ENCODE measurements at regions not wholly inside any gene's neighbourhood (a gene's known extent, or its start where the extent isn't known, plus 50 kb on each side); places are given as distances from the start of the nearest gene placed in this dataset.
"Not testable (repeated sequence)": the region's sequence is repeated elsewhere in the genome, so short reads cannot be mapped to it uniquely, and the experiment has no call there.

- intact Hi-C loops (cut with DNase I) = no loop called here
- DNase-seq = no peak
Measured at GRCh38 chr6:50990750-50991446, 172.2 kb downstream of the TFAP2B start.

GRCh38 chr6:50992232-50992631 lies 173.6 kb downstream of the TFAP2B start:
- DNase-seq = no peak
- intact Hi-C loops (cut with DNase I) = no loop called here

GRCh38 chr6:50992704-50993625 lies 174.3 kb downstream of the TFAP2B start:
- intact Hi-C loops (cut with DNase I) = no loop called here

GRCh38 chr6:50993941-50994720 lies 175.5 kb downstream of the TFAP2B start:
- intact Hi-C loops (cut with DNase I) = no loop called here

More at GRCh38 chr6:50992704-50993625, 174.3 kb downstream of the TFAP2B start:
- DNase-seq = no peak

GRCh38 chr6:50995036-50995435 lies 176.4 kb downstream of the TFAP2B start:
- intact Hi-C loops (cut with DNase I) = no loop called here
- no peak for DNase-seq

More at GRCh38 chr6:50993941-50994720, 175.5 kb downstream of the TFAP2B start:
- DNase-seq = no peak

- intact Hi-C loops (cut with DNase I) = no loop called here
- no peak for DNase-seq
Measured at GRCh38 chr6:50998905-50999304, 180.2 kb downstream of the TFAP2B start.

GRCh38 chr6:51001399-51001798 lies 182.7 kb downstream of the TFAP2B start:
- intact Hi-C loops (cut with DNase I) = no loop called here

GRCh38 chr6:51004380-51004779 lies 185.7 kb downstream of the TFAP2B start:
- intact Hi-C loops (cut with DNase I) = no loop called here
- DNase-seq = no peak

More at GRCh38 chr6:51001399-51001798, 182.7 kb downstream of the TFAP2B start:
- no peak for DNase-seq

GRCh38 chr6:51005779-51006178 lies 187.1 kb downstream of the TFAP2B start:
- intact Hi-C loops (cut with DNase I) = no loop called here
- no peak for DNase-seq

GRCh38 chr6:51007237-51007636 lies 188.6 kb downstream of the TFAP2B start:
- intact Hi-C loops (cut with DNase I) = no loop called here
- DNase-seq = no peak

- DNase-seq; intact Hi-C loops (cut with DNase I): not testable (repeated sequence)
Measured at GRCh38 chr6:51008693-51009092, 190.0 kb downstream of the TFAP2B start.

GRCh38 chr6:51013376-51013775 lies 194.7 kb downstream of the TFAP2B start:
- intact Hi-C loops (cut with DNase I) = no loop called here
- no peak for DNase-seq

GRCh38 chr6:51015394-51015793 lies 196.7 kb downstream of the TFAP2B start:
- DNase-seq = no peak
- intact Hi-C loops (cut with DNase I) = no loop called here

GRCh38 chr6:51016489-51016888 lies 197.8 kb downstream of the TFAP2B start:
- intact Hi-C loops (cut with DNase I) = no loop called here
- no peak for DNase-seq

GRCh38 chr6:51019806-51020205 lies 201.1 kb downstream of the TFAP2B start:
- no peak for DNase-seq
- intact Hi-C loops (cut with DNase I) = no loop called here

GRCh38 chr6:51021171-51021570 lies 202.5 kb downstream of the TFAP2B start:
- no peak for DNase-seq
- intact Hi-C loops (cut with DNase I) = no loop called here

- DNase-seq = no peak
- intact Hi-C loops (cut with DNase I) = no loop called here
Measured at GRCh38 chr6:51024126-51024525, 205.5 kb downstream of the TFAP2B start.

- intact Hi-C loops (cut with DNase I) = no loop called here
Measured at GRCh38 chr6:51025082-51025777, 206.6 kb downstream of the TFAP2B start.

More at GRCh38 chr6:51025082-51025777, 206.6 kb downstream of the TFAP2B start:
- no peak for DNase-seq
